Duodenal mucosa (tissue), 2 donors: ENCODE measurements at regions not wholly inside any gene's neighbourhood (a gene's known extent, or its start where the extent isn't known, plus 50 kb on each side); places are given as distances from the start of the nearest gene placed in this dataset.

Source experiments
- H3K27ac ChIP-seq: one replicate; pipeline ENCODE4 v1.7.0; 2013; ENCODE audit warnings: low read depth, low read length
- H3K27me3 ChIP-seq, 2 donors: one replicate each; pipeline ENCODE4 v1.7.0; 2013; ENCODE audit warnings: low read length in 2 of 2, control low read depth in 1 of 2; ENCODE audit not compliant: insufficient read depth in 2 of 2, control insufficient read depth in 1 of 2
- H3K36me3 ChIP-seq, 2 donors: one replicate each; pipeline ENCODE4 v1.7.0; 2013; ENCODE audit warnings: low read length in 2 of 2, control low read depth in 1 of 2; ENCODE audit not compliant: insufficient read depth in 2 of 2, control insufficient read depth in 1 of 2
- H3K4me1 ChIP-seq, 2 donors: one replicate each; pipeline ENCODE4 v1.7.0; 2013; ENCODE audit warnings: low read length in 2 of 2, control low read depth in 1 of 2; ENCODE audit not compliant: insufficient read depth in 2 of 2, control insufficient read depth in 1 of 2
- H3K4me3 ChIP-seq, 2 donors: one replicate each; pipeline ENCODE4 v1.7.0; 2013; ENCODE audit warnings: low read length in 2 of 2, low read depth in 1 of 2
- H3K9ac ChIP-seq, 2 donors: one replicate each; pipeline ENCODE4 v1.7.0; 2013; ENCODE audit warnings: low read length in 2 of 2, low read depth in 1 of 2
- H3K9me3 ChIP-seq, 2 donors: one replicate each; pipeline ENCODE4 v1.7.0; 2013; ENCODE audit warnings: low read length in 2 of 2, control low read depth in 1 of 2; ENCODE audit not compliant: control insufficient read depth in 1 of 2

DNA sequence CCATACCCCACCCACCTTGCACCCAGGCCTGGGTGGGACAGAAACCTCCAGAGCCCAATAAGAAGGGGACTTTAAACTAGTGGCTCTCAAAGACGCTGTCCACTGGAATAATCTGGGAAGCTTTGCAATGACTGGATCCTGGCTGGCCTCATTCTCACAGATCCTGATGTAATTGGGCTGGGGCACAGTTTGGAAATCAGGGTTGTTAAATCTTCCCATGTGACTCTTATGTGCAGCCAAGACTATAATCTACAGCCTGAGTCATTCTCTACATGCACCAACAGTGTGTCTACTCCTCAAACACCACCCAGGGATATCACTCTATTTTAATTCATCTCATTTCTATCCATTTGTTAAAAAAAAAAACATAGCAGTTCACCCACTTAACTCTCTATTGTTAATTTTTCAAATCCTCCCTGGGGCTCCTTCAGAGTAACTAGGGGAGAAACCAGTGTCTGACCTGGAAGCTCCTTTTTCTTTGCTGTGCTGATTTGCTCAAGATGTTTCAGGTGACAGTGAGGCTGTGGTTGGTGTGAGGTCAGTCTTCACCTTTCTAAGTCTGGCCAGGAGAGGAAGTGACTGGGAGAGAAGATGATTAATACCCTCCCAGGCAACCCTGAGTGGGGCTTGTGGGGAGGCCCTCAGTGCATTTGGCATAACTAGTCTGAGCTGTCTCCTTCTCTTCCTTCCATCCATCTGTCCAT, 211.6 kb upstream of the SFSWAP start:
- H3K4me3 ChIP-seq = no peak overlapping the region
- no peak overlapping the region for H3K27ac ChIP-seq
- H3K9me3 ChIP-seq = no peaks in the 10 kb centered on the region

DNA sequence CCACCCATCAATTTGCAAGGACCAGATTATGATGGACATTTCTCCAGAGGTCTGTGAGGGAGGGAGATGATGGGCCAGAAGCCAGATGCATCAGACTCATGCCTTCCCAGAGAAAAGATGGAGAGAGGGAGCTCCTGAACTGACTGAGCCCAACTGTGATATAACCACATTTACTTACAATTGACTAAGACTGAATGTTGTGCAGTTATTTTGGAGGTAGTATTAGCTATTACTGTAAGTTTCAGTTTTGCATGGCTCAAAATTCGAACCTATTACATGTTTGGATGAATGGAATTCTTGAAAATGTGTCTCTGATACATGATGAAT, 211.1 kb upstream of the SFSWAP start:
- no peaks in the 10 kb centered on the region for H3K27me3 ChIP-seq
- no peak overlapping the region for H3K27ac ChIP-seq
- no peaks in the 10 kb centered on the region for H3K9me3 ChIP-seq
- no peak overlapping the region for H3K9ac ChIP-seq
- H3K4me1 ChIP-seq = no peaks in the 10 kb centered on the region
- no peak overlapping the region for H3K4me3 ChIP-seq
- H3K36me3 ChIP-seq = no peaks in the 10 kb centered on the region

More for the DNA sequence above, 211.6 kb upstream of the SFSWAP start:
- Histone ChIP-seq H3K4me1 (no peaks in the 10 kb centered on the region), H3K27me3 (no peaks in the 10 kb centered on the region), H3K9ac (no peak overlapping the region), H3K36me3 (no peaks in the 10 kb centered on the region)

DNA sequence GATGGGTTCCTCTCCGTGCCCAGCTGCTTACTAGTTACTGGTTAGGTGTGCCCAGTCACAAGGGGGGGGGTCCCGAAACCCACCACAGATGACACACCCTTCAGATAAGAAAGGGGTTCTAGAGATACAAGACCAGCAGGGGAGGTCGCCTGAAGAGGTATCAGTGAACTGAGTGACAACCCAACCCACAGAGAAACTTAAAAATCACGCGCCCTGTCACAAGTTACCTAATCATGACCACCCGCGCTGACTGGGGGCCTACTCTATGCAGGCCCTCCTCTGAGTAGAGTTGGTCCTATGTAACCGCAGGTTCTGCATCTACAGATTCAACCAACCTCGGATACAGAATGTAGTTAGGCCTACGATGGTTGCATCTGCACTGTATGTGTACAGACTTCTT, 210.3 kb upstream of the SFSWAP start:
- no peaks in the 10 kb centered on the region for H3K4me1 ChIP-seq
- no peaks in the 10 kb centered on the region for H3K9me3 ChIP-seq
- H3K9ac ChIP-seq = no peak overlapping the region
- no peak overlapping the region for H3K27ac ChIP-seq
- H3K27me3 ChIP-seq = no peaks in the 10 kb centered on the region
- no peaks in the 10 kb centered on the region for H3K36me3 ChIP-seq
- H3K4me3 ChIP-seq = no peak overlapping the region

DNA sequence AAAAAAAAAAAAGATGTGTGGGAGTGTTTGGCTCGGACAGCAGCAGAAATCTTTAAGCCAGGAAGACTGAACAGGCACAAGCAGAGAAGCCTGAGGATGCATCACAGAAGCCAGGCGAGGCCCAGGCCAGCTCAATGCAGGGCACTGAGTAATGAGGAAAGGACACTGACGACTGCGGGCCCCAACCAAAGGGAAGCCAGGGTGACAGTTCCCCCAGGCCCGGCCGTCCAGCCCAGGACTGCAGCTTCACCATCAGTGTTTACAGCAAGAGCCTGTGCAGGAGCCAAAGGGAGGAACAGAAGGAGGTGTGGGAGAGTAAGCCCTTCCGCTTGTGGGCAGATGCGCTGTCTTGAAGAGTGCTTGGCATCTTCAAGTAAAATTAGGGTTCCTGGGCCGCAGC, 205.3 kb upstream of the SFSWAP start:
- Histone ChIP-seq H3K27me3 (no peaks in the 10 kb centered on the region), H3K27ac (no peak overlapping the region), H3K9ac (no peak overlapping the region), H3K9me3 (no peaks in the 10 kb centered on the region), H3K4me3 (no peak overlapping the region), H3K4me1 (no peaks in the 10 kb centered on the region), H3K36me3 (no peaks in the 10 kb centered on the region)

DNA sequence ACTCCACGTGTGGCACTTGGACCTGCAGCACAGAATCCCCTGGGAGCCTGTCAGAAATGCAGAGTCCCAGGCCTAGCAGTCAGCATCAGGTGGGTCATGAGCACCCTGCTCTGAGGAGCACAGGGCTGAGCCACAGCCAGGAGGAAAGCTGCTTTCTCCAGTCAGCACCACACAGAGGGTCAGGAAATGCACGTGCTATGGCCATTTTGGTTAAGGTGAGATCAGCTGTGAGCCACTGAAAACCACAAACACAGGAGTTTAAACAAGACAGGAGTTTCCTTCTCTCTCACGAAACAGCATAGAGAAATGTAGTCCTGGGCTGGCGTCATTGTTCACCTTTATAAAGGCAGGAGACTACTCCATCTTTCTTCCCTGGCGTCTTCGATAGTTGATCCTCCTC, 204.5 kb upstream of the SFSWAP start:
- no peak overlapping the region for H3K27ac ChIP-seq
- no peak overlapping the region for H3K9ac ChIP-seq
- H3K4me1 ChIP-seq = no peaks in the 10 kb centered on the region
- H3K36me3 ChIP-seq = no peaks in the 10 kb centered on the region
- H3K9me3 ChIP-seq = no peaks in the 10 kb centered on the region
- no peaks in the 10 kb centered on the region for H3K27me3 ChIP-seq
- H3K4me3 ChIP-seq = no peak overlapping the region

DNA sequence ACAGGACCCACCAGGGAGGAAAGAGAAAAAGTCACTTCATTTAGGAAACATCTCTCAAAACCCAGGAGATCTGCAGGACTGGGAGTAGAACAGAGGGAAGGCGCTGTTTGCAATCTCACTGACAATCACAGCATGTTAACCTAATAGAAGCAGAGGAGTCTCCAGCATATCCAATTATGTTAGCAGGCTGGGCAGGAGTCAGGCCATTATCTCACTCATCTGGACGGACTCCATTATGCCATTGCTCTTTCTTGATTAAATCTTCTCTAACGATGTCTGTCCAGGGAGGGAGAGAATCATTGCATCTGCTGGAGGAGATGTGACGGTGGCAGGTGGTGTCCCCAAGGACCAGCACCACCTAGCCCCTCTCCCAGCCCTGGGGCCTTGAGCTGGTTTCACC, 203.8 kb upstream of the SFSWAP start:
- H3K27me3 ChIP-seq = no peaks in the 10 kb centered on the region
- no peak overlapping the region for H3K9ac ChIP-seq
- no peak overlapping the region for H3K27ac ChIP-seq
- H3K4me3 ChIP-seq = no peak overlapping the region
- no peaks in the 10 kb centered on the region for H3K9me3 ChIP-seq
- no peaks in the 10 kb centered on the region for H3K4me1 ChIP-seq
- no peaks in the 10 kb centered on the region for H3K36me3 ChIP-seq

DNA sequence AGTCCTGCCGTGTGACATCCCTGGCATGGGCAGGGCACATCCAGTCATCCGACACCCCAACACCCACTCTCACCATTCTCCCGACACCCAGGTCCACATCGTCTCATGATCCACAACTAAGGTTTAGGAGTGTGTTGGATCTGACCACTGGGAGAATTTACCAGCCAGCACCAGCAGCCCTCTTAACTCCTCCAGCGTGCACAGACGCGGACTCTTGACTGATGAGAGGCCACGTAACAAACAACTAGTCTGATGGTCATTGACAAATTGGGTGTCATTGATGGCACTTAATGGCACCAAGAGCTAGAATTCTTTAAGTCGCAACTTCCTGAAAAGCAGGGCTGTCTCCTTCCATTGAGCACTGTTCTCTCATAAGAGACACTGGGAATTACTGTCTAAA, 203.0 kb upstream of the SFSWAP start:
- Histone ChIP-seq H3K27ac (no peak overlapping the region), H3K4me3 (no peak overlapping the region), H3K9me3 (no peaks in the 10 kb centered on the region), H3K36me3 (no peaks in the 10 kb centered on the region), H3K4me1 (no peaks in the 10 kb centered on the region), H3K27me3 (no peaks in the 10 kb centered on the region), H3K9ac (no peak overlapping the region)

DNA sequence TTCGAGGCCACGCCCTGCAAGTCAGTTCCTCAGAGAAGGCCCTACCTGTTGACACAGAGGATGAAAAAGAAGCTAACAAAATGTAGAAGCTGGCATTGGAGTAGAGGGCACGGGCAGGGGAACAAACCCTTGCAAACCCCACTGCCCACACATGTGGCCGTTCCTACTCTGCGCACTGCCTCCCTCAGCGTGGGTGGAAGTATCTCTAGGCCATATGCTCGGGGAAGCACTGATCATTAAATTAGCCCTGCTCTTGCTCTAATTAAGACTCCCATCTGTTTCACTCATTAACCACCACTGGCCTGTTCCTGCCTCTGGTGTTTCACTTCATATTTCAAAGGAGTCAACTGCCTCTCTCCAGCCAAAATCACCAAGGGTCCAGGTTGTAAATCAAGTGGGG, 201.2 kb upstream of the SFSWAP start:
- Histone ChIP-seq H3K9ac (no peak overlapping the region), H3K27ac (no peak overlapping the region), H3K36me3 (no peaks in the 10 kb centered on the region), H3K27me3 (no peaks in the 10 kb centered on the region), H3K9me3 (no peaks in the 10 kb centered on the region), H3K4me1 (no peaks in the 10 kb centered on the region), H3K4me3 (no peak overlapping the region)

DNA sequence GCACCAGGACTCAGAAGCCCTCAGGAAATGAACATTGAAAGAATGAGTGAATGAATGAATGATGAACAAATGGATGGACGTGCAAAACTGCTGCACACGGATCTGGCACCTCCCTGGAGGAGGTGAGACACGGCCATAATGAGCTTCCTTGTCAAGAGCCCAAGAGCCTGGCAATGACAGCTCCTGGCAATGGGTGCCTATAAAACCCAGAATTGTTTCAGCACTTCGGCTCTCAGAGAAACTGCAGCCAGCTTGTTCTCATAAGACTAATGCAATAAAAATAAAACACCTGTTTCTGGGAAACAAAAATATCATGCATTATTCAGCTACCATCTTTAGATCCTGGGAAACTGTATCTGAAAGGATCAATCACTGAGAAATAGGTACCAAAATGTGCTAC, 200.5 kb upstream of the SFSWAP start:
- Histone ChIP-seq H3K9me3 (no peaks in the 10 kb centered on the region), H3K27me3 (no peaks in the 10 kb centered on the region), H3K36me3 (no peaks in the 10 kb centered on the region), H3K27ac (no peak overlapping the region), H3K4me3 (no peak overlapping the region), H3K9ac (no peak overlapping the region), H3K4me1 (no peaks in the 10 kb centered on the region)

DNA sequence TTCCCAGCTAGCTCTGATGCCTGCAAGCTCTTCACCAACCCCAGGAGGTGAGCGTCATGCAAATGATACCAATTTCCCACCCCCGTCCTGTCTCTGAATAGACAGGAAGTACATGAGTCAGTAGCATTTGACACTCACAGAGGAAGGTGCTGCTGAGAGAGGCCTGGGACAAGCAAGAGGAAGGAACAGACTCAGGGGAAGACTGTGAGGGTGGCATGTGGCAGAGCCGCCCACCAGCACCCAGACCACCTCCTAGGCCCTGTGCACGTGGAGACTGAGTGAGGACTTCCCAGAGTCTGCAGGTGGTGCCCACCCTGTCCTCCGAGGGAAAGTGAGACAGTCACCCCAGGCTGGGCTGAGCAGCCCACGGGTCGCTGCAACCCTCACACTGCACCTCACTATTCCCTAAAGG, 199.5 kb upstream of the SFSWAP start:
- Histone ChIP-seq H3K4me3 (no peak overlapping the region), H3K27ac (no peak overlapping the region), H3K9ac (no peak overlapping the region), H3K4me1 (no peaks in the 10 kb centered on the region), H3K9me3 (peaks cover 0 to 2% of the 10 kb centered on the region in 2 donors), H3K27me3 (no peaks in the 10 kb centered on the region), H3K36me3 (no peaks in the 10 kb centered on the region)
